IMR-90 (cell line): ENCODE measurements at regions not wholly inside any gene's neighbourhood (a gene's known extent, or its start where the extent isn't known, plus 50 kb on each side); places are given as distances from the start of the nearest gene placed in this dataset.

ENCODE experiments used
- ATAC-seq: fragments of 200-7000 bp; cut with Tn5 transposase; 2 replicates; pipeline ENCODE4 v1.9.1; 2020; ENCODE audit warnings: low read depth, mild to moderate bottlenecking, moderate library complexity
- BruUV-seq: library from RNA; stranded (reverse); fragments of 400-500 nt; replicated peaks from 2 replicates; lab custom pipeline; 2021; lab: Mats Ljungman, UMichigan
- CTCF ChIA-PET: fragments of 300-600 bp; formaldehyde crosslinking; extraction: SDS; loops from one replicate; lab custom pipeline; 2021; ENCODE audit warnings: antibody characterized with exemption; lab: Yijun Ruan, JAX
- POLR2A ChIA-PET: fragments of 300-600 bp; sonication (Branson Sonifier 250); formaldehyde crosslinking; loops from one replicate; lab custom pipeline; 2022; ENCODE audit warnings: antibody characterized with exemption; ENCODE audit not compliant: unreplicated experiment; lab: Charles Lee
- DNase-seq: peaks from one replicate; pipeline ENCODE4 v3.0.0; 2013
- H2AFZ ChIP-seq: replicated peaks from 2 replicates; pipeline ENCODE3; 2013; ENCODE audit warnings: low read length, mild to moderate bottlenecking; ENCODE audit not compliant: poor library complexity
- H2AK5ac ChIP-seq: 2 replicates; pipeline ENCODE4 v1.6.1; 2013; ENCODE audit warnings: low read depth, low read length, inconsistent platforms
- H2AK9ac ChIP-seq: replicated peaks from 2 replicates; pipeline ENCODE3; 2013; ENCODE audit warnings: mild to moderate bottlenecking, low read depth, low read length, moderate library complexity; ENCODE audit not compliant: poor library complexity
- H2BK120ac ChIP-seq: 2 replicates; pipeline ENCODE4 v1.6.1; 2013; ENCODE audit warnings: low read depth, low read length, inconsistent platforms
- H2BK15ac ChIP-seq: 3 replicates; pipeline ENCODE4 v1.6.1; 2013; ENCODE audit warnings: low read depth, low read length, inconsistent platforms
- H2BK20ac ChIP-seq: 2 replicates; pipeline ENCODE4 v1.6.1; 2013; ENCODE audit warnings: low read depth, mild to moderate bottlenecking, inconsistent platforms, low read length, moderate library complexity
- H2BK5ac ChIP-seq: 2 replicates; pipeline ENCODE4 v1.6.1; 2013; ENCODE audit warnings: mild to moderate bottlenecking, low read depth, low read length, inconsistent platforms; ENCODE audit not compliant: poor library complexity, severe bottlenecking
- H3K14ac ChIP-seq: replicated peaks from 2 replicates; pipeline ENCODE4 v1.6.1; 2013; ENCODE audit warnings: low read depth, low read length, inconsistent platforms
- H3K18ac ChIP-seq: 2 replicates; pipeline ENCODE4 v1.6.1; 2013; ENCODE audit warnings: low read depth, low read length, control low read depth
- H3K23ac ChIP-seq: 2 replicates; pipeline ENCODE4 v1.6.1; 2013; ENCODE audit warnings: low read depth, low read length, inconsistent platforms
- H3K27ac ChIP-seq: 2 replicates; pipeline ENCODE4 v1.5.1; 2013; ENCODE audit warnings: mild to moderate bottlenecking, control low read depth, low read length; ENCODE audit not compliant: insufficient read depth
- H3K27me3 ChIP-seq: 2 replicates; pipeline ENCODE4 v1.6.1; 2013; ENCODE audit warnings: low read length; ENCODE audit not compliant: control insufficient read depth, insufficient read depth
- H3K36me3 ChIP-seq: 2 replicates; pipeline ENCODE4 v1.6.1; 2013; ENCODE audit warnings: low read length, mixed read lengths; ENCODE audit not compliant: control insufficient read depth, insufficient read depth
- H3K4ac ChIP-seq: 2 replicates; pipeline ENCODE4 v1.6.1; 2013; ENCODE audit warnings: low read depth, low read length, inconsistent platforms
- H3K4me1 ChIP-seq: 2 replicates; pipeline ENCODE4 v1.6.1; 2013; ENCODE audit warnings: low read length, mixed read lengths; ENCODE audit not compliant: control insufficient read depth, insufficient read depth
- H3K4me2 ChIP-seq: 2 replicates; pipeline ENCODE4 v1.6.1; 2013; ENCODE audit warnings: low read depth, mild to moderate bottlenecking, control low read depth, low read length, moderate library complexity
- H3K4me3 ChIP-seq: 2 replicates; pipeline ENCODE4 v1.5.1; 2013; ENCODE audit warnings: low read depth, mild to moderate bottlenecking, control low read depth, low read length, moderate library complexity; ENCODE audit not compliant: insufficient read depth
- H3K56ac ChIP-seq: 2 replicates; pipeline ENCODE4 v1.6.1; 2013; ENCODE audit warnings: low read length, inconsistent platforms; ENCODE audit not compliant: insufficient read depth; ENCODE audit errors: extremely low read depth
- H3K79me1 ChIP-seq, 2 experiments: 2 replicates each; pipeline ENCODE4 v1.6.1; 2013; ENCODE audit warnings: low read length in 2 of 2, inconsistent platforms in 1 of 2, low read depth in 1 of 2
- H3K9ac ChIP-seq: 2 replicates; pipeline ENCODE4 v1.6.1; 2013; ENCODE audit warnings: low read depth, low read length, control low read depth
- H3K9me1 ChIP-seq: 2 replicates; pipeline ENCODE4 v1.6.1; 2013; ENCODE audit warnings: low read length, inconsistent platforms; ENCODE audit not compliant: insufficient read depth
- H3K9me3 ChIP-seq: 2 replicates; pipeline ENCODE4 v1.6.1; 2013; ENCODE audit warnings: low read length; ENCODE audit not compliant: control insufficient read depth, insufficient read depth
- H4K20me1 ChIP-seq: 2 replicates; pipeline ENCODE4 v1.6.1; 2013; ENCODE audit warnings: low read length, inconsistent platforms; ENCODE audit not compliant: insufficient read depth
- H4K5ac ChIP-seq: 2 replicates; pipeline ENCODE4 v1.6.1; 2013; ENCODE audit warnings: mild to moderate bottlenecking, low read depth, low read length, control low read depth
- H4K8ac ChIP-seq, 2 experiments: 2 replicates each; pipeline ENCODE4 v1.6.1; 2013; ENCODE audit warnings: low read depth in 2 of 2, low read length in 2 of 2, control low read depth in 1 of 2, inconsistent platforms in 1 of 2
- H4K91ac ChIP-seq: 2 replicates; pipeline ENCODE4 v1.6.1; 2013; ENCODE audit warnings: low read depth, low read length, inconsistent platforms; ENCODE audit not compliant: insufficient read depth
- BHLHE40 ChIP-seq: fragments of 150-350 bp; IDR thresholded peaks from 2 replicates; pipeline ENCODE4 v1.6.1; 2016; ENCODE audit warnings: mild to moderate bottlenecking, low read depth, low read length
- ELK1 ChIP-seq: fragments of 150-350 bp; IDR thresholded peaks from 2 replicates; pipeline ENCODE4 v1.6.1; 2016; ENCODE audit warnings: low read depth, mild to moderate bottlenecking, low read length, moderate library complexity, borderline replicate concordance
- MAZ ChIP-seq: IDR thresholded peaks from 2 replicates; pipeline ENCODE4 v1.6.1; 2012; ENCODE audit warnings: low read depth, mild to moderate bottlenecking, low read length, improper control_type of control experiment, moderate library complexity, borderline replicate concordance
- SMC3 ChIP-seq: fragments of 150-350 bp; IDR thresholded peaks from 2 replicates; pipeline ENCODE4 v1.6.1; 2016; ENCODE audit warnings: low read depth, mild to moderate bottlenecking, antibody characterized with exemption, low read length, moderate library complexity
- WGBS, 2 experiments: methylation state at CpG; one replicate each; pipeline versions ENCODE4 v1.1.5 to v1.1.7; 2013; ENCODE audit warnings: missing lambda C conversion rate in 2 of 2; ENCODE audit not compliant: insufficient read length in 1 of 2; ENCODE audit errors: extremely low coverage in 2 of 2; 5-methylcytosine and 5-hydroxymethylcytosine counted together
- dilution Hi-C: fragments of 300-500 bp; cut with HindIII; formaldehyde crosslinking; loops from one replicate; pipeline ENCODE4 v1.14.3; 2018; ENCODE audit warnings: low sequenced_read_pairs; ENCODE audit not compliant: unreplicated experiment
- in situ Hi-C: fragments of 300-500 bp; cut with MboI; formaldehyde crosslinking; loops from 3 replicates; pipeline ENCODE4 v1.14.3; 2019; ENCODE audit warnings: low sequenced_read_pairs, inconsistent platforms, mixed read lengths
- intact Hi-C: fragments of 100-400 bp; cut with micrococcal nuclease; formaldehyde crosslinking; loops from 2 replicates; pipeline ENCODE4 v1.10.0; 2022

GRCh38 chr11:39220501-39221230 is 2238.8 kb downstream of the LRRC4C start:
- in situ Hi-C loops, result no loop called here
- Histone ChIP-seq H3K4me3 (no peak overlapping the region), H3K9me3 (peaks cover 4% of the 10 kb centered on the region; the same call in 1 of the 2 replicates), H2BK20ac (no peak overlapping the region), H3K23ac (no peak overlapping the region), H3K4ac (no peak overlapping the region), H2BK120ac (no peak overlapping the region), H3K27ac (no peak overlapping the region), H4K20me1 (no peaks in the 10 kb centered on the region), H3K18ac (no peak overlapping the region), H3K14ac (no peak overlapping the region), H4K91ac (no peak overlapping the region), H4K8ac (no peak overlapping the region), H3K36me3 (no peaks in the 10 kb centered on the region), H2AFZ (no peak overlapping the region), H4K5ac (no peak overlapping the region), H3K4me1 (no peaks in the 10 kb centered on the region), H3K4me2 (no peak overlapping the region), H2BK15ac (no peak overlapping the region), H2AK9ac (no peak overlapping the region), H2AK5ac (no peak overlapping the region), H3K56ac (no peak overlapping the region), H3K9me1 (no peaks in the 10 kb centered on the region), H3K9ac (no peak overlapping the region), H3K27me3 (no peaks in the 10 kb centered on the region), H3K79me1 (no peaks in the 10 kb centered on the region), H2BK5ac (no peak overlapping the region)
- intact Hi-C loops, result no loop called here
- dilution Hi-C loops, result no loop called here
- ATAC-seq (no peak), DNase-seq (no peak)
- ChIA-PET POLR2A (no interaction called here), CTCF (no interaction called here)
- no CpG with 5 or more reads among the region's 3 CpGs for WGBS, 2 experiments
- no peak for TF ChIP-seq SMC3
- TF ChIP-seq ELK1, result no peak
- no peak for TF ChIP-seq BHLHE40
- TF ChIP-seq MAZ, result no peak
- BruUV-seq, result no TSS peak
